ENCODE measurements at regions not wholly inside any gene's neighbourhood (a gene's known extent, or its start where the extent isn't known, plus 50 kb on each side); places are given as distances from the start of the nearest gene placed in this dataset.

DNA sequence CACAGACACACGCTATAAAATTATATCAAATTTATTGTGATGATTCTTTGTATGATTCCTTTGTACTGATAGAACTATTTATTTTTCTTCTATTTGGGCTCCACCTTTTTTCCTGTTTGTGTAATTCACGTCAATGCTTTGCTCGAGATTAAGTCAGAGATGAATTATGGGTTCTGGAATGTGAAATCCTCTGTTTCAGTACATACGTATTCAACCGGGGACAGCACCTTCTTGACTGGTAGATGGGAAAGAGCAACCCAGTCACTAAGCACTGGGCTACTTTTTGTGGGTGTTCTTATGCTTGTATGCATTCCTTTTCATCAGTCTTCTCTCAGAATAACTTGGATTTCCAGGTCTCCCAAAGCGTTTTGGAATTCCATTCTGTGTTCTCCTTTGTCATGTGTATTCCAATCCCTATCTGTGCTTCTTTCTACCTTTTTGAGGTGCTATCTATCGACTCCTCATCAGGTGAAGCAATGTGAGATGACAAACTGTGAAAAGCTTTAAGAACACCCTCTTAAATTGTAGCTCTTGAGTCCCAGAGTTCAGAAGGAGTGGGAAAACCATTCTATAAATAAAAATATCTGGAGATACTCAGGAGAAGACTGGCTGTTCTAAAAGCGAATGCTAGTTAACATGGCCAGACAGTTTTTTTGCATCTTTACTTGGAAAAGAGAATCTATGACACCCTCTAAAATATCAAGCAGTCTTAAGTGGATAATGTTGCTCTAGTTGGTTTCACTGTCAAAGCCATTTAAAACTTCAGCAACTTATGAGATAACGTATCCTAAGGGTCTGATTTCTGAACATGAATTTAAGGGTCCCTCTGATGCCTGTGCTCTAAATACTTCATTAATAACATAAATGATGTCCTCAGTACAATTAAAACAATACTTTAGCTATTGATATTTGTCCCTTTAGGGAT is 197.7 kb upstream of the PREP start:
- no peak for DNase-seq

DNA sequence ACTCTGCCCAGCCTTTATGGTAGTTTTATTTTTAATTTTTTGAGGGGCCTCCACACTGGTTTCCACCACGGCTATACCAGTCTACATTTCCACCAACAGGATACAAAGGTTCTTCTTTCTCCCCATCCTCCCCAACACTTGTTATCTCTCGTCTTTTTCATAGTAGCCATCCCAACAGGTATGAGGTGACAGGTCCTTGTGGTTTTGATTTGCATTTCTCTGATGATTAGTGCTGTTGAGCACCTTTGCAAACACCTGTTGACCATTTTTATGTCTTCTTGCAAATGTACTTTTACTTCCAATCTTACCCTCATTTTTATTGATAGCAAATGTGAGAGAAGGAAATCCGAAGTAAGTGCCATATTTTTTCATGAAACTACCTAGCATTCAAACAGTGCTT is 195.4 kb upstream of the PREP start:
- DNase-seq, result no peak

DNA sequence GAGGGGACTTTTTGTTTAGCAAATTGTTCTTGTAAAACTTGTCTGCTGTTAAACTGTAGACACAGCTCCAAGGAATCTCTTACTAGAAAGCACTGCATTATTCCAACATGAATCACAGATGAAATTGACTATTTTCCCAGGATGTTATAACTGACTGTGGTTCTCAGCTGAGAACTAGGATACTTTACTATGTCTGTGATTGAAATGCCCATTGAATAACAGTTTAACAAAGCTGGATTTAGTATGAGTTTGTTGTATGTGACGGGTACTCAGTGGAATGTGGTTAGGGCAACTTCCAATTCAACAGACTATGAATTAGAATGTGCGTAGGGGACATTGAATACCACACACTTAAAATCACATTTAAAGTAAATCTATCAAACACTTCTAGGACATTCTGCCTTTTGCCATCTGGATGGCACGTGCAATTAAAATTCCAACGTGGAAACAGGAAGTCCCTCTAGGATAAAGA is 193.4 kb upstream of the PREP start:
- DNase-seq, result no peak

DNA sequence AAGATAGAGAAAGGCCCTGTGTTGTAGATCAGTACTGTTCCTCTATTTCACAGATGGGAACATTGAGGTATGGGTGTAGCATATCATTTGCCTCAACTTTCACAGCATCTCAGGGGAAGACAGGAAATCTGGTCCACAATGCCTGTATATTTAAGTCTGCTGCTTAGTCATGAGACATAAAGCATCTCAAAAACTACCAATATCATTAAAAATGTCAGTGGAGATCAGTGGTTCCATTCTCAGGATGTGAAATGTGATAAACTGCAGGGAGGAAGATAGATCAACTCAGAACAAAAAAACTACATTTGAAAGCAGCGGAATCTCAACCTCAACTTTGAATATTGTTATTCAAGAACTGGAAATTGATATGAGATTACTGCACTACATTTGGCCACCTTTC is 192.9 kb upstream of the PREP start:
- no peak for DNase-seq

DNA sequence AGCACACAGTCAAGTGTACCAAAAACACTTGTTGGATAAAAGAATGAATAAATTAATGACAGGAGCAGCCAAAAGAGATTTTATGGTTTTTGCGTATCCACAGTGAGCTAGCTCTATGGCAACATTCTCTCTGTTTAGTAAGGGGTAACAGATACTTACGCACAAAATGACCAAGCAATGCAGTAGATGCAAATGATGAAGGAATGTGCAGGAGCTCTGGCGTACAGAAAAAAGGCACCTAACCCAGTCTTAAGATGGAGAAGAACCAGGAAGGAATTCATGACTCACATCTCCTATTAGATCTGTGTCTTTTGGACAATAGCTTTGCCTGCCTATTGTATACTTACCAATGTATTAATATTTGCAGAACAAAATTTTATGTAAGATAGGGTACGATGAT is 191.9 kb upstream of the PREP start:
- no peak for DNase-seq

DNA sequence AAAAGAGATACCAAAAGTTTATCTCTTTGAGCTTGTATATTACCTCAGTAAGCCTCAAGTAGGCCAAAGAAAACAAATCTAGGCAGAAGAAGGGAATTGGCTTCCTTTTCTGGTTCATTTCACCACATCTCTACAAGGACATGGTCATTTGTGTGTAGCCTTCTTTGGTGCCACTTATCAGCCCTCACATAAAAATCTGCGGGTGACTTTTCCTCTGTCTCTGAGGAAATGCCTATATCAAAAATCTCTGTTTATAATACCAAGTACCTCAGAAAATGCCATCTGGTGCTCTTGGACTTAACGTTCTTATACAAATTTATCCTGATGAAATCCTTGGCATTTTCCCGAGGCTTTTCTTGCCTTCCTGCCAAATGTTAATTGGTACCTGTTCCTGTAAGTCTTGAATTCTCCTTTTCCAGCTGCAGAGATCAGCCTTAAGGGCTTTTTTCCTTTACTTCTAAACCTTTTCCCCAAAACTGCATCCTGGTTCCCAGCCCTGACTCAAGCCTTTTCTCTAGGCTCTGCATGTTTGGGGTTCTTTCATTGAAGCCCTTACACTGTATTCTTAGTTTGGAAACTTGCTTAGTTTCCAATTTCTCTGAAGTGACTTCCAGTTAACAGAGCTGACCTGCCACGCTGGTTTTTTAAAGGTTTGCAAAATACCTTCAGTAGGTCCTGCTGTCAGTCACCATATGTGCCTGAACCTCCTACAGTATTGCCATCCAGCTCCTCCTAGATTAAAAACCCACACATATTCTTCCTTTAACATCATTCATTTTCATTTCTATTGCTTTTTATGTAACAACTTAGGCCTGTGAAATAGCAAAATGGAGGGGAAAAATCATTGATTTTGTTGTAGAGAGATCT is 191.2 kb upstream of the PREP start:
- DNase-seq, result no peak

DNA sequence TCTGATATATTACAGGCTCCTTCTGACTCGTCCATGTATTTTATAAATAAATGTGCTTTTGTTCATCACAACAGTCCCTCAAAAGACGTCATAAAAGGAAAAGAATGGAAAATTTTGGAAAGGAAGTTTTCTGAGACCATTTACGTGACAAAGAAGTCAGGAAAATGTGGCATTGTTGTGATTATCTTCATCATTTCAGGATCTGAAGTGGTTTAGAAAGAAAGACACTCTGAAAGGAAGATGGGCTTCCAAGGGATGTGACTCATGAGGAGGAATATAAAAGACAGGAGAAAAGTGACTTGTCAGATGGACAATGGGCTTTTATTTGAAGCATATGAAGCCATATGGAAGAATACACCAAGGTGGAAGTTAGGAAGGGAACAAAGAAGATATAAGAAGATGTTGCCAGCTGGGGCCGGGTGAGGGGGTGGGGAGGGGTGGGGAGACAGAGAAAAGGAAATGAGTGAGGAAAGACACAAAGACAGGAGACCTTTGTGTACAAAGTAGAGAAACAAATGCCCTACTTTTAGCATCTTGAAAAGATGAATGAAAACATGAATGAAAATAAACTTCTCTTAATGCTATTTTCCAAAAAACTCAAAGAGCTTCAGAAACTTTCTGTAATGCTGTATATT is 190.3 kb upstream of the PREP start:
- DNase-seq, result no peak

DNA sequence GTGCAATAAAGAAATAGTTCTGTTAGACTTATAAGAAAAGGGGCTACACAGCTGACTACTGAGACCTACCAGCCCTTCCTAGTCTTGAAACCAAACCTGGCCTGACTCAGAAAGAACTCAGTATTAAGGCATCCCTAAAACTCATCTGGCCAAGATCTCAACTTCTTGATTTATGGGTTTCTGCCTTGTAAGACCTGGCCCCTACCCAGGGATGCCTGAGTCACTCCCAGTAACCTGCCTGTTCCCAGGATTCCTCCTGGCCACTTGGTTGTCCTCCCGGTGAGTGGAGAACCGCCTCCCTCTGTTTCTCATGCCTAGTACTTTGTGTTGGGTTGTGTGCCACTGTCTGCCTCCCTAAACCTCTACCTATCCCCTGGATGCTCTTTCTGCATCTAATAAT is 189.4 kb upstream of the PREP start:
- DNase-seq, result no peak

DNA sequence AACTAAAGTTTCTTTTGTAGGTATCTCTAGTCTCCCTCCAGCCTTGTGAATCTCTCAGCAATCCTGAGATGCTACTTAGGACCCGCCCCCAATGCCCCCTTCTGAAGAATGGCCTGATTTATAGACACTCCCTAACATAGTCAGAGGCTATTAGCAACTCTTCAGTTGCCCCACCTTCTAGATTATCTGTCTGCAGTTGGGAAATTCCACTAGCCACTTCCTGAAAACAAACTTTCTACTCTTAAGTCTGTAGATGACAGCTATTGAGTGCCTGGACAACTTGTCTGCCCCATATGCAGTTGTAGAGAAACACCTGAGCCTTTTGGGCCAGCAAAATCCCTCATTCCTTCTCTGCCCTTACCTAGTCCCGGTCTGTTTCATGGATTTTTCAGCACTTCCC is 188.2 kb upstream of the PREP start:
- DNase-seq, result no peak

DNA sequence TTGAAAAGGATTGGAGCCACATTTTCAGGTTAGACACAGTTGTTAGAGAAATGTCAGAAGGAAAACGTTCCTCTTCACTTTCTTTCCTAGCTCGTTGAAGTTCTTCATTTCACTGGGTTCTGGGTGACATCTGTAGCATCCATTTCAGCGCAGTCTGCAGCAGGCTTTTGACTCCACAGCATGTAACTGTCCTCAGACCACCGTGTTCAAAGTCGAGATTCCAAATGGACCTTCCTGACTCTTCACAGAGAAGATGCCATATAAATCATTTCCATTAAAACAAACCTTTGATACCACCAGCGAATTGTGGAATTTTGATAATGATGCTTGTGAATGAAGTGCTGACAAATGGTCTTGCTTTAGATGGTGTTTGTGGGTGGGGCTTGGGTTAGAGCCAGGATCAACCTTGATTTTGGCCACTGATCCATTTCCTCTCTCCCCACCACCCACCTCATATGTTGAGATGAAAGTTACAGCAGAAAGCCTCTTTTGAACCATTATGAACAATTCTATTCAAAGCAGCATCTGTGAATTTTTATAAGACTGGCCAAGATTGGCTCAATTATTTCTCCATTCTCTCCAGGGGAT is 185.3 kb upstream of the PREP start:
- DNase-seq, result no peak

DNA sequence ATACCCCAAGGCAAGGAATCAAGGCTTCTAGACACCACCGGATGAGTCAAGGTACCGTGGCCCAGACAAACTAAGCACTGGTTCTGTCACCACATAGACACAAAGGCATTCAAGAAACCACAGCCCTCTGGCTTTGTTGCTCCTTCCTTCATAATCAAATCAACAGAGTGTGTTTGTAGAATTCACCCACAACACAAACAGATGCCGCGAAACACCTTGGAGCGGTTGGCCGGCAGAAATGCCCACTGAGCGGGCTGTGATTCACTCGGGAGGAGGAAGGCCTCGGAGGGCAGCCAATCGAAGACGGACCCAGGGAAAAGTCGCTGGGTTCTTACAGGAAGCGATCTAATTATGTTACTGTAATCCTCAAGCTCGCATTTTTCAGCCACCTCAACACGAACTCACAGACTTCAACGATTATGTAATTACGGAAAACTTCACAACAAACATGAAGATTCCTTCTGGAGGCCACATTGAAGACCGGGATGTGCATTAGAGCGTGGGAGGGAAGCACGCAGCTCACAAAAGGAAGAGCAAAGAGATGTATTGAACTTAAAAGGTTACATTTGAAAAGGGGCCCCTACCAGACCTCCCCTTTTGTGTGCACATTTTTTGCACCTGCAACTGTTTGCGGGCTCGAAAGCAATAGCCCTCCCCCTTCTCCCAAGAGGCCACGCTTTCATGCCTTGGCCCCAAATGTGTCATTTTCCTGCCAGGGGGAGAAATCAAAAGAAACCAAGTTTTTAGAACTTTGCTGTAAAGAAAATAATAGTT is 184.7 kb upstream of the PREP start:
- no peak for DNase-seq

DNA sequence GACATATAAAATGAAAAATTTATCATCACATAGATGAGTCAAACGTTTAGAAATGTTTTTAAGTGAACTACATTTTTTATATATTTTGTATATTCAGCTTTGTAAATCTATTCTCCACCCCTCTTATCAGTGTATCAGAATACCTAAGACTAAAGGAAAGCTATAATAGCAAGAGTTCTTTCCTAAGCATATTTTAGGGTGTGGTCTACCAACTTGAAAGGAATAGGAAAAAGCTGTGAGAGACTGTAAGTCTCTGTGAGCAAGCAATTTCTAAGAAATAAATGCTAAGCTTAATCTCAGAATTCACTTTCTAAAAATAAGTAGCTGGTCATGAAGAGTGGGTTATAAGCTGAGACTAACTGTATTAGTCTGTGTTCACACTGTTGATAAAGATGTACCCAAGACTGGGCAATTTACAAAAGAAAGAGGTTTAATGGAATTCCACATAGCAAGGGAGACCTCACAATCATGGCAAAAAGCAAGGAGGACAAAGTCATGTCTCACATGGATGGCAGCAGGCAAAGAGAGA is 175.4 kb upstream of the PREP start:
- no peak for DNase-seq

DNA sequence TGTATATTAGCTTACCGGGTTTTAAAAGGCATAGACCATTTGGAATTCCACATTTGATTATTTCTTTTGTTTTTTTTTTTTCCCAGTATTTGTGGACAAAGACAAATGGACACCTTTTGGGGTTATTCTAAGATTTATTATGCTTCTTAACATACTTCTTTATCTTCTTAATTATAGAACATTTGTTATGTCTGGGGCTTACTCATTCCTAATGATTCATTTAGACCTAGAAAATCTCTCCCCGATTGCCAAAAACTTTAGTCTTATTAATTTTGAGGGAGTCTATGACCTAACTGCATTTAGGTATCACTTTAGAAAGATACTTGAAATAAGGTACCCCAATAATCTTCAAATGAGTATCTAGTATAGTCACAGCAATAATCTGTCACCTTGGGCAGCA is 170.7 kb upstream of the PREP start:
- no peak for DNase-seq

DNA sequence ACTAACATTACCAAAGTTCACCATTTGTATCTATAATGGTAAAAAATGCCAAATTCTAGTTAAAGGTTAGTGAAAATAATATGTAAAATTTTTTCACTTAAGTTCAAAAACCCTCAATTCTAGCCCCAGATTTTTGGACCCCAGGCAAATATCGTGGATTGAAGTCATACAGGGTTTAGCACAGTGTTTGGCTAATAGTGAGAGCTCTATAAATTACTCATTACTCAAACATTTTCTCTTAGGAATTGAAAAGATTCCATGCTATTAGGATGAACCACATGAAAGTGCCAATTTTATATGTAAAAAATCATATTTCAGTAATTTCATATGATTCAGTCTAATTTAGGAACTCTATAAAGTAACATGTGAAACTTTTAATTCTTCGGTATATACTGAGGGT is 170.3 kb upstream of the PREP start:
- no peak for DNase-seq

DNA sequence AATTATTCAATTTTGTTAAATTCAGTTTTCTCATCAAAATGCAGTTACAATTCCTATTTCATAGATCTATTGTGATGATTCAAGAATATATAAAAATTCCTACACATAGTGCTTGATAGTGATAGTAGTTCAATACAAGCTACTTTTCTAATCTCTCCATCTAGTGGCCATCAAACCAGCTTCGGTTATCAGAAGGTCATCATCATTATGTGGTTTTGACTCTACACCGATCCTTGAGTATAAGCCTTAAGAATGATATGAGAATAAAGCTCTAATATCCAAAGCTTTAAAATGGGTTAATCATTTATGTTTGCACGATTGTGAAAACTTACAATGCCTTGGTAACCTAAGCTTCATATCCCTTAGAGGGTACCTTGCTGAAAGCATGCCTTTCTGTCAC is 167.5 kb upstream of the PREP start:
- DNase-seq, result no peak

DNA sequence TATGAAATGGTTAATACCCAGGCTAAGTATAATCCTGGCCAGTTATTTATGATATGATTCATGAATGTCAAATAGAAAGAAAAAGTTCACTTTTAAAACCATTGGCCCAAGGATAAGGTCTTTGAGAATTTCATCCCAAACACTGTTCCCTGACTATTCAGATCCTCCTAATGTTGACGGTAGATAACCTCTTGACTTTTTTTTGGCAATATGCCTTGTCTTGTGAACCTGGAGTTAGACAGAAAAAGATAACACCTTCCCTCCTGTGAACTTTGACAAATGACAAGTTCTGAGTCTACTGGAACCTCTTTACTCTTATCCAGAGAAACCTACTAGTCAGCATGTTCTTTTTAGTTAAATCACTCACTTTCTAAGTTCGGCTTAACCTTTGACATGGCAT is 166.8 kb upstream of the PREP start:
- no peak for DNase-seq

DNA sequence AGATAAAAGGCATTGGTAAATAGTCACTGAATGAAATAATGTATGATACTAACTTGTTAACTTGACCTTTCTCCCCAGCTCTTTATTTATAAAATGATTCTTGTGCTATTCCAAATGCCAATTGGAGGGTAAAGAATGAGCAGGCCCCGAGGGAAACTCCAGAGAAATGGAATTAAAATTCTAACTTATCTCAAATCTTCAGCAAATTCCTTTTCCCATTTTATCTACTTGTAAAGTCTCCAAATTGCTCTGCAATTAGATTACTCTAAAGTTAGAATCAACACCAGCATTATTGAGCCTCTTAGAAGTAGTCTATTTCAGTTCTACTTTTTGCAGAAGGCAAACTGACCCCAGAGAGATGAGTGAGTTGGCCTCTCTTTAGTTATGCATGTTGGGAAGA is 165.9 kb upstream of the PREP start:
- DNase-seq, result no peak

DNA sequence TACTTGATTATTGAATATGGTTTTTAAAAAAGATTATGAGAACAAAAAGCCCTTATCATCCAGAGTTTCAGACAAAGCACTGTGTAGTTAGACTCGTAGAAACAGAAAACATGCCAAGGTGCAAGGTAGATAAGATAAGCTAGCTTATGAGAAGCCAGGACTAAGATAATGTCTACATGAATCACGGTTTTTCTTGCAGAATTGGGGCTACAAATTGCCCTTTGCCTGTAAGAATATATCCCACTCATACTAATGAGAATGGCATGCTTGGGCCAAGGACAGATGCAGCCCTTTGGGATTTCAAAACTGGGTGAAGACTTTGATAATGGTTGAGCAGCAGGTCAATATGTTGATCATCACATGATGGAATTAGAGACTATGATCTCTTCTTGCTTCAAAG is 165.3 kb upstream of the PREP start:
- DNase-seq, result no peak

DNA sequence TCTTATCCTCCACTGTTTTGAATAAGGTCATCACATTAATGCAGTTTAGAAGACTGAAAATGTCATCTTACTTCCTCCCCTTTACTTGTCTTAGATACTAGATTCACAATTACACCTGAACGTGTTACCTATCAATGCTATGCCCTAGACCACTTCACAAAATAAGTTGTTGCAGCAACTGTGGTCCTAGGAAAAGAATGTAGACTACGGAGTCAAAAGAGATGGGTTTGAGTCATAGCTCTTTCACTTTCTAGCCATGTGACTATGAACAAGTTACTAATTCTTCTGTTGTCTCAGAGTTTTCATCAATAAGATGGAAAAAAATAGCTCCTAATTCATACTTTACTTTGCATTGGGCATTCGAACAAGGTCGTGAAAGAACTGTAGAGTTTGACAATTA is 164.3 kb upstream of the PREP start:
- no peak for DNase-seq

DNA sequence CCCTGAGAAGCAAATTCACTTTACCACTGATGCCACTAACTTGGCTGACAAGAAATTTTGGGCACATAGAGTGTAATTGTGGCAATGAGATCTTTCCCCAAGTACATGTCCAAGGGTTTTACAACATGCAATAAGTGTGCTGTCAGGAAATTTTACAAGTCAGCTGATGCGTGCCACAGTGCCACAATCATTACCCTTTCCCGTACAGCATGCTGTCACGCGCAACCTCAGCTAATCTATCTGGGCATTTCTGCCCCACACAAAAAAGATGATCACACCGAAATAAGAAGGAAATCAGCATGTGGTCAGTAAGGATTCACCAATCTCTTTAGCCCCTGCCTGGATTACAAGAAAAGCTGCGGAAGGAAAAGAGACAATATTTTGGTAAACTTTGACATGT is 163.6 kb upstream of the PREP start:
- DNase-seq, result no peak

DNA sequence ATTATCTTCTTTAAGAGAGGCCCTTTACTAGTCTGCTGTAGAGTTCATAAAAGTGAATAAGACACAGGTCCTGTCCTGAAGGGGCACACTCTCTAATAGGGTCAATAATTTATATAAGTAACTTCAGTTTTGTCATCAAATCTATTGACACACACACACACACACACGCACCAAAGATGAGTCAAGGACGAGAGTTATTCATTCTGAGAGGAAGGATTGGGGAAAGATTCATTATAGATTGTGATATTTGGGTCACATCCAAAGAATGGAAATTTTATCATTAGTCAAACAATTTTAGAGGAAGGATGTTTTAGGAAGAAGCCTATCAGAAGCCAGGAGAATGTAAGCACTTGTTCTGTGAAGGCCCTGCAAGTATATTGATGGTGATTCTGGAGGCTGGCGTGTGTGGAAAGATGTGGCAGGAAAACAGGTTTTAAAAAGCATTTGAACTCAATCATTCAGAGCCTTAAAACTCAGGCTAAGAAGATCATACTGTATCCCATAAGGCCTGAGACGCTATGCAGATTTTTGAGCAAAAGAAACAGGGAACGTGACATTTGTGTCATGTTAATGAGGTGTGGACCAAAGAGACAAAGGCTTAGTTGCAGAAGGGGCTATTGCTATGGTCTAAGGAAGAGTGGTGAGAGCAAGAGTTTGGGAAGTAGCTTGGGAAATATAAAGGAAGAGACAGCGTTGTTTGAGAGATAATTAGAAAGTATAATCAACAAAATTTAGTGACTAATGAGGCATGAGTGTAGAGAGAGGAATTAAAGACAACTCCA is 161.4 kb upstream of the PREP start:
- DNase-seq, result no peak

Data from activated CD8-positive, alpha-beta memory T cell treated with anti-CD3 and anti-CD28 coated beads, Interleukin-2, amount 50 U/mL, for 48 hours (primary cell).